DMS 273 (cell line): ENCODE measurements at regions not wholly inside any gene's neighbourhood (a gene's known extent, or its start where the extent isn't known, plus 50 kb on each side); places are given as distances from the start of the nearest gene placed in this dataset.
"Not testable (repeated sequence)": the region's sequence is repeated elsewhere in the genome, so short reads cannot be mapped to it uniquely, and the experiment has no call there.

ENCODE experiments used
- DNase-seq: peaks from one replicate; lab custom pipeline; 2025; ENCODE audit not compliant: unreplicated experiment; lab: John Stamatoyannopoulos, UW

DNA sequence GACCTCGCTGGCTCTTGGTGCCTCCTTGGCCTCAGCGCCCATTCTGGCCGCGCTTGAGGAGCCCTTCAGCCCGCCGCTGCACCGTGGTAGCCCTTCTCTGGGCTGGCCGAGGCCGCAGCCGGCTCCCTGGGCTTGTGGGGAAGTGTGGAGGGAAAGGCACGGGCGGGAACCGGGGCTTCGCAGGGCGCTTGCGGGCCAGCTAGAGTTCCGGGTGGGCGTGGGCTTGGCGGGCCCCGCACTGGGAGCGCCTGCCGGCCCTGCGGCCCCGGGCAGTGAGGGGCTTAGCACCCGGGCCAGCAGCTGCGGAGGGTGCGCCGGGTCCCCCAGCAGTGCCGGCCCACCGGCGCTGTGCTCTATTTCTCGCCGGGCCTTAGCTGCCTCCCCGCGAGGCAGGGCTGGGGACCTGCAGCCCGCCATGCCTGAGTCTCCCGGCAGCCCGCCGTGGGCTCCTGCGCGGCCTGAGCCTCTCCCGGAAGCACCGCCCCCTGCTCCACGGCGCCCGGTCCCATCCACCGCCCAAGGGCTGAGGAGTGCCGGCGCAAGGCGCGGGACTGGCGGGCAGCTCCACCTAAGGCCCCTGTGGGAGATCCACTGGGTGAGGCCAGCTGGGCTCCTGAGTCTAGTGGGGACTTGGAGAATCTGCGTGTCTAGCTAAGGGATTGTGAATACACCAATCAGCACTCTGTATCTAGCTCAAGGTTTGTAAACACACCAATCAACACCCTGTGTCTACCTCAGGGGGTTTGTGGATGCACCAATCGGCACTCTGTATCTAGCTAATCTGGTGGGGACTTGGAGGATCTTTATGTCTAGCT lies 141.1 kb downstream of the SLCO4C1 start:
- not testable (repeated sequence) for DNase-seq

DNA sequence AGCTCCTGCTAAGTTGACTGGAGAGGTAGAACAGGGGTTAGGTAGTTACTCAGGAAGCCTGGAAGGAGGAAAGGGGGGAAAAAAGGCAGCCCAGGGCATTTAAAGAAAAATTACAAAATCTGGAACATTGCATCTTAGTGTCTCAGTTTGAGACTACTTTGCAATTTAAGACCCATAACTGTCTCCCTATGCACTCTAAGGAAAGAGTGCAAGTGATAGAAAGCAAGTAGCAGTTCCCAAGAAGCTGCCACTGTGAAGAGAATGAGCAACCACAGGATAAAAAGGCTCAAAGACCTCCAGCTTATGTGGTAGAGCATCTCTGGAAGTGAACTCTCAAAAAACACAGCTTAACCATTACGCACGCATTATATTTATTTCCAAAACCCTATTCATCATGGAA lies 141.8 kb downstream of the SLCO4C1 start:
- no peak for DNase-seq

DNA sequence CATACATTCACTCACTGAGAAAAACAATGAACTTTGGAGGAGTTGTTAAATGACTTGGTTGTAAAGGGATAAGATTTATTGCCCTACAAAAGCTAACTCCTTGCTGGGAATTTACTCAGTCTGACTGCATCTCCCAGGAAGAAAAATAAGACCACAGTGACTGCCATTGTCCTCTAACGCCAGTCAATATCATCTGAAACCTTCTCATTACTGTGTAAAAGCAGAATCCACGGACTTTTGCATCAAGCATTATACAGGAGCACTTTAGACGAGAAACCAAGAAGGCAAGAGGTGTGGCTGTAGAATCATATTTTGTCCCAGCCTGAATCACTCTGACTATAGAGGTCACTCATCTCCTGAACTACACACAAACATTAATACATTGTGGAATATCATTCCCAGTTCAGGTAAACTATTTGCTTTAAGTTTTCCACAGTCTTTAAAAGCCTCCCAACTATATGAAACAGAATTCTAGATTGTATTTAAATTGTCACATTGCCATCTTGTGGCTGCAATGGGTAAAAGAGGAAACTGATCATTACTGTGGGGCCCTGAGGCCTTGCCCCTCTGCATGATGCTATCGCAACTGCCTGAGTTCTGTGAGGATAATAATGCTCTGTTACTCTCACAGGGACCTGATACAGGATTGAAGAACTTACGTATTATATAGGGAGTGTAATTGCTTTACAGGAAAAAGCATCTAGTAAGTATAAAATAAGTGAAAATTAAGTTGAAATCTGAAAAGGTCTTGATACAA lies 142.9 kb downstream of the SLCO4C1 start:
- peak; percentile 63 for DNase-seq

GRCh38 chr5:102139029-102139428 lies 157.1 kb downstream of the SLCO4C1 start:
- DNase-seq, result no peak

GRCh38 chr5:102138243-102138653 lies 157.8 kb downstream of the SLCO4C1 start:
- DNase-seq, result no peak

DNA sequence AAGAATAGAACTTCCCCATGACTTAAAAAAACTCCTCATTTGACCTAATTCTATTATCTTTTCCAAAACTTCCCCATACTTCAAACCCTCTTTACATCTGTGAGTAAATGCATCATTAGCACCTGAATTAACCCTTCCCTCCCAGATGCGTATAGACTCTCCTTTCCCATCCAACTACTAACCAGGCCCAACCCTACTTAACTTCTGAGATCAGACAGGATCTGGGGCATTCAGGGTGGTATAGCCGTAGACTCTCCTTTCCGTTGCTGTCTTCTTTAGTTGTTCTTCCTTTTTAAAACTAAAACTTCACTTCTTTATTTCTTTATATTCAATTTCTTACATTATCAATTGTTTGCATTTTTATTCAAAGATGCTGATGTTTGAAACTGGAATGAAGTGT lies 165.2 kb downstream of the SLCO4C1 start:
- no peak for DNase-seq

DNA sequence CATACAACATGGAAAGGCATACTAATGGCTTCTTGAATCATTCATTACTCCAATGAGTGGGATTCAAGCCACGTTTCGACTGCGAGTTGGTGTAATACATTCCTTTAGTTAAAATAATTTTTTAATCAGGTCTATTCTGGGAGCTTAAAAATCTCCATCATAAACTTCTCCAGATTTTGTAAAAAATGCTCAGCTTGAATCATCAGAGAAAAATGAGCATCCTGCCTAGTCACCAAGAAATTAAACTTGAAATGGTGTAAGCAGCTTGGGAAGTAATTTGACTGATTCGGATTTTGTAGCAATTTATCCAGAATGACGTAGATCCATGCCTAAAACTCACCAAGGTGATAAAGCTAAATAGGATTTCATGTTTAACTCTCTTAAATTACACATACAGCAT lies 165.7 kb downstream of the SLCO4C1 start:
- DNase-seq, result no peak

- no peak for DNase-seq
These were observed 176.8 kb downstream of the SLCO4C1 start for GRCh38 chr5:102119252-102119651.

- no peak for DNase-seq
These were observed 180.3 kb downstream of the SLCO4C1 start for GRCh38 chr5:102115736-102116135.

DNA sequence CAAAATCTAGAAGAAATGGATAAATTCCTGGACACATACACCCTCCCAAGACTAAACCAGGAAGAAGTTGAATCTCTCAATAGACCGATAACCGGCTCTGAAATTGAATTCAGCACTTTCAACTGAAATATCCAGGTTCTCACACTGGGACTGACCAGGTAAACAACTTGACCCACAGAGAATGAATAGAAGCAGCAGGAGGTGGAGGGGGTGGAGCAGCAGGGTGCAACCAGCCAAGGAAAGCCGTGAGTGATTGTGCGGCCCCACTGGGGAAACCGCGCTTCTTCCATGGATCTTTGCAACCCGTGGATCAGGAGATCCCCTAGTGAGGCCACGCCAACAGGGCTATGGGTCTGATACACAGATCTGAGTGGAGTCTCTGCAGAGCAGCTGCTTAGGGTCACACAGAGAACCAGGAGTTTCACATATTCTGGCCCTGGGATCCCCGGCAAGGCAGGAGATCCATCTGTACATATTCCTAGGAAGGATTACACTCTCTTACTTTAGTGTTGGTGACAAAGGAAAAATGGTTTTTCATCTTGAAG lies 181.5 kb downstream of the SLCO4C1 start:
- no peak for DNase-seq

DNA sequence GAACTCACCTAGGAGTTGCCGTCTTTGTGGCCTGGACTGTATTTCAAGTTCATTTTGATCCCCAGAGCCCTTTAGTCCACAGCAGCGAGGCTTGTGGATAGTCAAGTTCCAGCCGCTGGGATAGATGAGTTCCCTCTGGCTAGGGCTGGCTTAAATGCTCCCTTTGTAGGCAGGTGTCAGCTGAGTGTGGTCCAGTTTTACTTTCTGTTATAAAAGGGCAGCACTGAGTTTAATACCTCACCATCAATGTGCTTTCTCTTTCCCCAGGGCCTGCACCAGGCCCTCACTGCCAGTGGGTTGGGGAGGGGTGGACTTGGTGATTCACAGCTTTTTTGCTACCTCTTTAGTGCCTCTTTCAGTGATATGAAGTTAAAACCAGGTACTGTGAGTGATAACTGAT lies 188.2 kb downstream of the SLCO4C1 start:
- DNase-seq, result no peak

DNA sequence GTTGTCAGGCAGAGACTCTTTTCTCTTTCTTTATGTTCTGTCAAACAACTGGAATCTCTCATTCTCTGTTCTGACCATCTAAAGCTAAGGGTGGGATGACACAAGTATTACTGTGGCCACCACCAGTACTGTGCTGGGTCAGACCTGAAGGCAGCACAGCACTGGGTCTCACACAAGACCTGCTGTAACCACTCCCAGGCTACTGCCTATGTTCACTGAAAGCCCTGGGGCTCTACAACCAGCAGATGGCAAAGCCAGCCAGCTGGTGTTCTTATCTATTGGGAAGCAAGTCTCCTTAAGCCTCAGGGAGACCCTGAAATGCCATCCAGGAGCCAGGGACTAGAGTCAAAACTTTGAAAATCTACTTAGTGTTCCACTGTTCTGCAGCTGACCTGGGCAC lies 189.5 kb downstream of the SLCO4C1 start:
- DNase-seq, result peak; percentile 43

- peak; percentile 2 for DNase-seq
These were observed 196.2 kb downstream of the SLCO4C1 start for GRCh38 chr5:102099766-102100331.

GRCh38 chr5:102099083-102099482 lies 197.0 kb downstream of the SLCO4C1 start:
- DNase-seq, result not testable (repeated sequence)

- not testable (repeated sequence) for DNase-seq
These were observed 197.5 kb downstream of the SLCO4C1 start for GRCh38 chr5:102098606-102099005.

- peak; percentile 72 for DNase-seq
These were observed 205.3 kb downstream of the SLCO4C1 start for GRCh38 chr5:102090770-102091169.

DNA sequence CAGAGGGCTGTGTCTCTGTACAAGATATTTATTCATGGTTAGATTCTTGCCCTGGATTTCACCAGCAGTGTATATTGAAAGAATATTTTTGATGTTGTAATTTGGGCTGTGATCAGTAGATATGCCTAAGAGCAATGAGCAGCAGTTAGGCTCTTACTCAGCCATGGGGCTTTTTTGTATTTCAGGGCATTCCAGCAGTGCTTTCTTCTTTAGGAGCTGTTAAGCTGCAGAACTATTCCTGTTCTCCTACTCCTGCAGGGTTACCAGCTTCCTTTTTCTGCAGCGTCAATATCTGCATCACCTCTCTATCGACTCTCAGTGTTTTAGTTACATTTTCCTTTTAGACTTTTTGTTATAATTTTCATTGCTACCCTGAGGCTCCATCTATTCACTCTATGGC lies 206.2 kb downstream of the SLCO4C1 start:
- DNase-seq, result no peak

DNA sequence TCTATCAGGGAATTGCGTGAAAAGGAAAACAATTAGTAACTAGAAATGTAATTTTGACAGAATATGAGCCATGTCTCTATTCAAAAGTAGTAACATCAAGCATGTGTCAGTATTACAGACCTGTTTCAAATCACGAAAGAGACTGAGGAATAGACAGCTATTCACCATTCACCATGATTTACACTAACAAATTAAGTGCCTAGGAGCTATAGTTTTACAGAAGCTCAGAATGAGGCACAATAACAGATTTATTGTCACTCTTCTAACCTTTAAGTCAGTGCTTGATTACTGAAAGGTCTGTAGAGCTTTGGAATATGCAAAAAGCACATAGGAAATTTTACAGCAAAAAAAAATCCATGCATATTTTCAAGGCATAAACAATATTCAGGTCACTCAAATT lies 208.2 kb downstream of the SLCO4C1 start:
- no peak for DNase-seq

- DNase-seq, result no peak
These were observed 215.8 kb downstream of the SLCO4C1 start for GRCh38 chr5:102080288-102080687.

DNA sequence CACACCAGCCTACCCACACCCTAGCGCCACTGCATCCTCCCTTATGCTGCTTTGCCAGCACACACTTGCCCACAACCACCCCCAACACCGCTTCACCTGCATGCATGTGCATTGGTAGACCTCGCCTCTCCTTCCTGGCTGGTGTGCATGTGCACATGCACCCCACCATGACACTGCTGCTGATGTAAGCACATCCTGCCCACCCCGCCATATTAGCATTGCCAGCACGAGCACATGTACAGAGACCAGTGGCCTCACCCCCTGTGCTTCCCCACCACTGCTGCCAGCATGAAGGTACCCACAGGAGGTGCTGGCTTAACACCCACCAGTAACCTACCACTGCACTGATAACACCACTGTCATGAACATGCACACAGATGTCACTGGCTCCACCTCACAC lies 218.2 kb downstream of the SLCO4C1 start:
- no peak for DNase-seq

DNA sequence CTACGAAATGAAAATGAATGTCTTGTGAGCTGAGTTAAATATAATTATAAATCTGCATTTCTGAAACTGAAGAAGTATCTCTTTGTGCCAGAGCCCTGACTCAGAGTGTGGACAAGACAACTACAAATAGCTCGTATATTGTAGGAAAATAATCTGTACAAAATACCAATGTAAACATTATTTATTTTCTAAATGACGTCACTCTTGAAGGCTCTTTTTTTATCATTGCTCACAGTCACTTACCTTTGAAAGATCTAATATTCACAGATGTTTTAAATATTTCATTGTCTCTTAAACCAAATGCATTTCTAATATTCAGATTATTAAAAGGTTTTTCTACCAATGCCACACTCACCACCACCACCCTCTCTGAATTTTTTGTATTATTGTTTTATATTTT lies 226.1 kb downstream of the SLCO4C1 start:
- no peak for DNase-seq

GRCh38 chr5:102068870-102069269 lies 227.2 kb downstream of the SLCO4C1 start:
- no peak for DNase-seq
